K562 (cell line): ENCODE measurements at regions not wholly inside any gene's neighbourhood (a gene's known extent, or its start where the extent isn't known, plus 50 kb on each side); places are given as distances from the start of the nearest gene placed in this dataset.

Source experiments
- ATAC-seq: fragments of 200-7000 bp; cut with Tn5 transposase; 3 replicates; pipeline ENCODE4 v1.9.1; 2020; ENCODE audit warnings: moderate library complexity
- BruUV-seq: library from RNA; stranded (reverse); fragments of 400-500 nt; replicated peaks from 2 replicates; lab custom pipeline; 2021; lab: Mats Ljungman, UMichigan
- CTCF ChIA-PET: fragments of 300-600 bp; formaldehyde crosslinking; extraction: SDS; loops from one replicate; lab custom pipeline; 2021; ENCODE audit warnings: low intra/inter-chr PET ratio; lab: Yijun Ruan, JAX
- POLR2A ChIA-PET: fragments of 300-600, 350-650 bp; sonication (Branson Sonifier 250); formaldehyde crosslinking; extraction: SDS; loops from one replicate; lab custom pipeline; 2021; ENCODE audit warnings: antibody characterized with exemption, inconsistent platforms; lab: Yijun Ruan, JAX
- DNase-seq, 4 experiments: peaks; one replicate each; pipeline versions ENCODE4 v3.0.0 to v3.0.0-alpha.2; 2011 to 2018; ENCODE audit warnings: low spot score in 3 of 4, mixed read lengths in 3 of 4; ENCODE audit errors: extremely low read depth in 1 of 4
- FAIRE-seq: peaks from 2 replicates; lab custom pipeline; 2011; peaks lifted over from hg19 to GRCh38; lab: Jason Lieb, UNC
- H2AFZ ChIP-seq: 2 replicates; pipeline ENCODE4 v1.6.0; 2011; ENCODE audit warnings: low read depth, low read length, control low read depth, inconsistent platforms
- H3K27ac ChIP-seq: fragments of 200-600 bp; 3 replicates; pipeline ENCODE4 v1.8.0; 2011; ENCODE audit warnings: low read depth, mild to moderate bottlenecking, control low read depth, inconsistent platforms, low read length, moderate library complexity, mixed read lengths; ENCODE audit errors: extremely low read depth
- H3K27me3 ChIP-seq, 2 experiments: fragments of 300-600 bp in 1 of 2; 2 replicates in 1 of 2; 3 replicates in 1 of 2; pipeline versions ENCODE4 v1.6.0 to v1.8.0; 2011; ENCODE audit warnings: inconsistent platforms in 2 of 2, low read length in 2 of 2, mild to moderate bottlenecking in 1 of 2, mixed read lengths in 1 of 2, moderate library complexity in 1 of 2; ENCODE audit not compliant: control insufficient read depth in 2 of 2, insufficient read depth in 2 of 2
- H3K36me3 ChIP-seq: fragments of 300-600 bp; 3 replicates; pipeline ENCODE4 v1.8.0; 2011; ENCODE audit warnings: mild to moderate bottlenecking, low read length, inconsistent platforms; ENCODE audit not compliant: control insufficient read depth, insufficient read depth
- H3K4me1 ChIP-seq, 2 experiments: fragments of 200-600 bp in 1 of 2; replicated peaks in 1 of 2; 2 replicates in 1 of 2; 3 replicates in 1 of 2; pipeline versions ENCODE4 v1.5.1 to v1.8.0; 2011; ENCODE audit warnings: inconsistent platforms in 2 of 2, low read length in 2 of 2, mild to moderate bottlenecking in 1 of 2, mixed read lengths in 1 of 2, moderate library complexity in 1 of 2; ENCODE audit not compliant: control insufficient read depth in 2 of 2, insufficient read depth in 2 of 2
- H3K4me2 ChIP-seq: 2 replicates; pipeline ENCODE4 v1.6.1; 2011; ENCODE audit warnings: low read length, control low read depth, inconsistent platforms, mixed read lengths; ENCODE audit not compliant: insufficient read depth
- H3K4me3 ChIP-seq: fragments of 200-600 bp; sonication (generic), shearing (Covaris generic); 2 replicates; pipeline ENCODE4 v1.5.1; 2016; ENCODE audit warnings: control low read depth, inconsistent platforms
- H3K79me2 ChIP-seq: fragments of 200-600 bp; 3 replicates; pipeline ENCODE4 v1.8.0; 2011; ENCODE audit warnings: low read length, inconsistent platforms; ENCODE audit not compliant: control insufficient read depth, insufficient read depth
- H3K9ac ChIP-seq, 2 experiments: 2 replicates each; pipeline versions ENCODE4 v1.6.0 to v1.6.1; 2011; ENCODE audit warnings: low read depth in 2 of 2, low read length in 2 of 2, control low read depth in 1 of 2, inconsistent platforms in 1 of 2, mild to moderate bottlenecking in 1 of 2, mixed read lengths in 1 of 2; ENCODE audit not compliant: insufficient read depth in 1 of 2
- H3K9me1 ChIP-seq: one replicate; pipeline ENCODE4 v1.6.0; 2011; ENCODE audit warnings: inconsistent platforms, mild to moderate bottlenecking, low read length, moderate library complexity; ENCODE audit not compliant: control insufficient read depth, insufficient read depth
- H3K9me3 ChIP-seq: replicated peaks from 2 replicates; pipeline ENCODE4 v1.5.1; 2011; ENCODE audit warnings: low read depth, low read length, inconsistent platforms; ENCODE audit not compliant: control insufficient read depth, insufficient read depth
- H4K20me1 ChIP-seq: replicated peaks from 2 replicates; pipeline ENCODE4 v1.6.1; 2011; ENCODE audit warnings: low read length, inconsistent platforms, mixed read lengths; ENCODE audit not compliant: control insufficient read depth, insufficient read depth
- MTA2 ChIP-seq: fragments of 450-650 bp; IDR thresholded peaks from 2 replicates; pipeline ENCODE4 v1.6.1; 2016; ENCODE audit warnings: low read depth
- NELFE ChIP-seq: IDR thresholded peaks from 2 replicates; pipeline ENCODE4 v1.6.1; 2011; ENCODE audit warnings: mild to moderate bottlenecking; ENCODE audit not compliant: insufficient read depth, insufficient read length
- RREB1 ChIP-seq: fragments of 250-450 bp; sonication (Bioruptor Pico); IDR thresholded peaks from 2 replicates; pipeline ENCODE4 v1.4.0; 2020
- SFPQ ChIP-seq: fragments of 200-400 bp; formaldehyde crosslinking; IDR thresholded peaks from 2 replicates; pipeline ENCODE4 v1.6.1; 2017; ENCODE audit warnings: mild to moderate bottlenecking, low read depth, low read length, moderate library complexity
- SRSF3 ChIP-seq: fragments of 200-400 bp; formaldehyde crosslinking; IDR thresholded peaks from 2 replicates; pipeline ENCODE4 v1.6.1; 2016; ENCODE audit warnings: mild to moderate bottlenecking, low read length, moderate library complexity; ENCODE audit not compliant: insufficient read depth
- USF1 ChIP-seq: sonication (generic); formaldehyde crosslinking; IDR thresholded peaks from 2 replicates; pipeline ENCODE4 v1.9.0; 2022; ENCODE audit warnings: mild to moderate bottlenecking, missing genetic modification reagents
- ZNF830 ChIP-seq: fragments of 250-450 bp; sonication (Bioruptor Pico); IDR thresholded peaks from 2 replicates; pipeline ENCODE4 v1.5.0; 2021; ENCODE audit warnings: mild to moderate bottlenecking
- WGBS: fragments of 100-300 bp; shearing (Covaris generic); methylation state at CpG from one replicate; pipeline ENCODE4 v1.1.6; 2016; ENCODE audit warnings: low coverage, mixed read lengths; ENCODE audit not compliant: insufficient coverage; ENCODE audit errors: missing lambda C conversion rate; 5-methylcytosine and 5-hydroxymethylcytosine counted together
- in situ Hi-C: fragments of 300-500 bp; cut with MboI; formaldehyde crosslinking; loops from 4 replicates; pipeline ENCODE4 v1.15.0; 2018; ENCODE audit warnings: inconsistent platforms, mixed read lengths
- intact Hi-C: fragments of 100-400 bp; cut with micrococcal nuclease; formaldehyde crosslinking; loops from 2 replicates; pipeline ENCODE4 v1.14.2; 2022

GRCh38 chr13:66222926-66223325 is 1007.2 kb downstream of the PCDH9 start:
- H3K4me3 ChIP-seq, result no peak overlapping the region
- WGBS, result 16% methylated on average over 4 of the region's 4 CpGs
- H3K27ac ChIP-seq, result no peak overlapping the region
- H3K9me3 ChIP-seq, result no peaks in the 10 kb centered on the region
- no peak overlapping the region for H3K4me2 ChIP-seq
- no peak for FAIRE-seq
- H3K9me1 ChIP-seq, result no peaks in the 10 kb centered on the region
- no TSS peak for BruUV-seq
- H3K79me2 ChIP-seq, result no peaks in the 10 kb centered on the region
- H3K36me3 ChIP-seq, result no peaks in the 10 kb centered on the region
- H3K4me1 ChIP-seq, result no peaks in the 10 kb centered on the region
- intact Hi-C loops (no loop called here), in situ Hi-C loops (no loop called here)
- ChIA-PET CTCF (no interaction called here), POLR2A (no interaction called here)
- H4K20me1 ChIP-seq, result no peaks in the 10 kb centered on the region
- H3K27me3 ChIP-seq, result no peaks in the 10 kb centered on the region
- H3K9ac ChIP-seq, result no peak overlapping the region
- ATAC-seq, result no peak
- no peak overlapping the region for H2AFZ ChIP-seq
- no peak for DNase-seq
- no peak for TF ChIP-seq SRSF3
- TF ChIP-seq ZNF830, result no peak

GRCh38 chr13:66222127-66222526 is 1008.0 kb downstream of the PCDH9 start:
- Histone ChIP-seq H3K27ac (no peak overlapping the region), H3K4me3 (no peak overlapping the region), H3K79me2 (no peaks in the 10 kb centered on the region), H3K9me3 (no peaks in the 10 kb centered on the region), H3K27me3 (no peaks in the 10 kb centered on the region), H4K20me1 (no peaks in the 10 kb centered on the region), H3K4me1 (no peaks in the 10 kb centered on the region), H3K4me2 (no peak overlapping the region), H3K9ac (no peak overlapping the region), H2AFZ (no peak overlapping the region), H3K36me3 (no peaks in the 10 kb centered on the region), H3K9me1 (no peaks in the 10 kb centered on the region)
- no TSS peak for BruUV-seq
- CTCF ChIA-PET, result no interaction called here
- DNase-seq, result no peak
- in situ Hi-C loops, result no loop called here
- WGBS, result 32% methylated on average over 3 of the region's 4 CpGs
- ATAC-seq, result no peak
- POLR2A ChIA-PET, result no interaction called here
- FAIRE-seq, result no peak
- intact Hi-C loops, result no loop called here
- TF ChIP-seq MTA2, result no peak
- TF ChIP-seq SFPQ, result no peak
- TF ChIP-seq RREB1 (CRISPR knock-in tag), result no peak
- TF ChIP-seq NELFE, result no peak
- no peak for TF ChIP-seq USF1 (CRISPR knock-in tag)
